Loucy (cell line): ENCODE measurements at regions not wholly inside any gene's neighbourhood (a gene's known extent, or its start where the extent isn't known, plus 50 kb on each side); places are given as distances from the start of the nearest gene placed in this dataset.

Experiments used
- H2AFZ ChIP-seq: fragments of 200-600 bp; sonication (generic); 2 replicates; pipeline ENCODE4 v1.6.0; 2016; ENCODE audit warnings: antibody characterized with exemption, mild to moderate bottlenecking, low read length, moderate library complexity
- H3F3A ChIP-seq: fragments of 200-600 bp; 2 replicates; pipeline ENCODE4 v1.6.0; 2016; ENCODE audit warnings: antibody characterized with exemption, low read depth, mild to moderate bottlenecking
- H3K27me3 ChIP-seq: fragments of 200-600 bp; sonication (generic); 2 replicates; pipeline ENCODE4 v1.6.1; 2014; ENCODE audit warnings: low read length, mild to moderate bottlenecking; ENCODE audit not compliant: insufficient read depth, poor library complexity, severe bottlenecking
- H3K36me3 ChIP-seq: fragments of 200-600 bp; sonication (generic); 2 replicates; pipeline ENCODE4 v1.6.1; 2016; ENCODE audit warnings: low read length; ENCODE audit not compliant: insufficient read depth
- H3K4me1 ChIP-seq: fragments of 200-600 bp; sonication (generic); 2 replicates; pipeline ENCODE4 v1.5.1; 2014; ENCODE audit warnings: low read length, mild to moderate bottlenecking; ENCODE audit not compliant: insufficient read depth, poor library complexity, severe bottlenecking
- H3K4me2 ChIP-seq: fragments of 200-600 bp; sonication (generic); 2 replicates; pipeline ENCODE4 v1.6.0; 2014; ENCODE audit warnings: antibody characterized with exemption, low read length, low read depth, mild to moderate bottlenecking; ENCODE audit not compliant: poor library complexity, severe bottlenecking
- H3K4me3 ChIP-seq: fragments of 200-600 bp; sonication (generic); 2 replicates; pipeline ENCODE4 v1.5.1; 2014; ENCODE audit warnings: low read length, mild to moderate bottlenecking, mixed read lengths; ENCODE audit not compliant: poor library complexity, severe bottlenecking
- H3K79me2 ChIP-seq: fragments of 200-600 bp; sonication (generic); 2 replicates; pipeline ENCODE4 v1.6.1; 2014; ENCODE audit warnings: low read length; ENCODE audit not compliant: insufficient read depth
- H3K9ac ChIP-seq: fragments of 200-600 bp; sonication (generic); 2 replicates; pipeline ENCODE4 v1.6.0; 2014; ENCODE audit warnings: mild to moderate bottlenecking, low read depth, low read length, moderate library complexity; ENCODE audit not compliant: poor library complexity, severe bottlenecking
- H3K9me2 ChIP-seq: fragments of 200-600 bp; sonication (generic); replicated peaks from 2 replicates; pipeline ENCODE4 v1.6.1; 2016; ENCODE audit warnings: low read depth, low read length, mixed read lengths
- H3K9me3 ChIP-seq: fragments of 200-600 bp; sonication (generic); 2 replicates; pipeline ENCODE4 v1.6.1; 2014; ENCODE audit warnings: mild to moderate bottlenecking, antibody characterized with exemption, low read length, low read depth; ENCODE audit not compliant: insufficient read depth
- H4K20me1 ChIP-seq: fragments of 200-600 bp; sonication (generic); 2 replicates; pipeline ENCODE4 v1.6.0; 2014; ENCODE audit warnings: antibody characterized with exemption, low read length, mild to moderate bottlenecking; ENCODE audit not compliant: insufficient read depth, poor library complexity, severe bottlenecking
- CTCF ChIP-seq: fragments of 200-600 bp; sonication (generic); conservative IDR thresholded peaks from 2 replicates; pipeline ENCODE4 v1.5.1; 2014; ENCODE audit warnings: mild to moderate bottlenecking, antibody characterized with exemption, low read length
- EZH2phosphoT487 ChIP-seq: fragments of 200-600 bp; IDR thresholded peaks from 2 replicates; pipeline ENCODE4 v1.6.1; 2018; ENCODE audit warnings: antibody characterized with exemption, mild to moderate bottlenecking, moderate library complexity, borderline replicate concordance

- no peak for TF ChIP-seq CTCF
- TF ChIP-seq EZH2phosphoT487 = no peak
- Histone ChIP-seq H3K9me3 (no peaks in the 10 kb centered on the region), H4K20me1 (no peaks in the 10 kb centered on the region), H3F3A (no peaks in the 10 kb centered on the region), H3K36me3 (no peaks in the 10 kb centered on the region), H3K79me2 (no peaks in the 10 kb centered on the region), H3K4me1 (no peaks in the 10 kb centered on the region), H3K4me2 (no peak overlapping the region), H3K9me2 (no peaks in the 10 kb centered on the region), H2AFZ (no peak overlapping the region), H3K9ac (no peak overlapping the region), H3K27me3 (no peaks in the 10 kb centered on the region), H3K4me3 (no peak overlapping the region)
Observed at GRCh38 chr4:79023799-79024770, 84.8 kb upstream of the PAQR3 start.

GRCh38 chr4:79022529-79022928 is 83.3 kb upstream of the PAQR3 start:
- H3K9me3 ChIP-seq = no peaks in the 10 kb centered on the region
- no peaks in the 10 kb centered on the region for H3K27me3 ChIP-seq
- no peak overlapping the region for H3K4me2 ChIP-seq
- no peaks in the 10 kb centered on the region for H3K79me2 ChIP-seq
- no peak overlapping the region for H3K9ac ChIP-seq
- no peaks in the 10 kb centered on the region for H4K20me1 ChIP-seq
- H3K4me3 ChIP-seq = no peak overlapping the region
- H2AFZ ChIP-seq = no peak overlapping the region
- H3K4me1 ChIP-seq = no peaks in the 10 kb centered on the region
- H3K36me3 ChIP-seq = no peaks in the 10 kb centered on the region
- TF ChIP-seq CTCF (no peak), EZH2phosphoT487 (no peak)
- H3F3A ChIP-seq = no peaks in the 10 kb centered on the region
- no peaks in the 10 kb centered on the region for H3K9me2 ChIP-seq

GRCh38 chr4:79017481-79017880 is 78.2 kb upstream of the PAQR3 start:
- Histone ChIP-seq H3F3A (no peaks in the 10 kb centered on the region), H3K9me3 (no peaks in the 10 kb centered on the region), H3K9ac (no peak overlapping the region), H3K79me2 (no peaks in the 10 kb centered on the region), H3K4me2 (no peak overlapping the region), H3K27me3 (no peaks in the 10 kb centered on the region), H3K4me1 (peaks cover 13% of the 10 kb centered on the region), H2AFZ (no peak overlapping the region), H4K20me1 (no peaks in the 10 kb centered on the region), H3K4me3 (no peak overlapping the region), H3K9me2 (no peaks in the 10 kb centered on the region), H3K36me3 (no peaks in the 10 kb centered on the region)
- TF ChIP-seq CTCF (no peak), EZH2phosphoT487 (no peak)
